ENCODE measurements at regions not wholly inside any gene's neighbourhood (a gene's known extent, or its start where the extent isn't known, plus 50 kb on each side); places are given as distances from the start of the nearest gene placed in this dataset.
"Not testable (repeated sequence)": the region's sequence is repeated elsewhere in the genome, so short reads cannot be mapped to it uniquely, and the experiment has no call there.

- not testable (repeated sequence) for DNase-seq (ENCODE audit: low read depth)
These were observed 158.0 kb downstream of the KLRB1 start for GRCh38 chr12:9449657-9450126.

- no peak for DNase-seq (ENCODE audit: low read depth)
These were observed 158.5 kb downstream of the KLRB1 start for GRCh38 chr12:9449181-9449580.

- not testable (repeated sequence) for DNase-seq (ENCODE audit: low read depth)
These were observed 159.1 kb downstream of the KLRB1 start for GRCh38 chr12:9448648-9449047.

GRCh38 chr12:9447791-9448614 lies 159.7 kb downstream of the KLRB1 start:
- DNase-seq (ENCODE audit: low read depth), result peak; percentile 62

GRCh38 chr12:9446883-9447761 lies 160.6 kb downstream of the KLRB1 start:
- DNase-seq (ENCODE audit: low read depth), result not testable (repeated sequence)

- DNase-seq (ENCODE audit: low read depth), result not testable (repeated sequence)
These were observed 167.3 kb downstream of the KLRB1 start for GRCh38 chr12:9440428-9440827.

- DNase-seq (ENCODE audit: low read depth), result not testable (repeated sequence)
These were observed 172.0 kb downstream of the KLRB1 start for GRCh38 chr12:9435682-9436081.

GRCh38 chr12:9430385-9430784 lies 177.3 kb downstream of the KLRB1 start:
- not testable (repeated sequence) for DNase-seq (ENCODE audit: low read depth)

GRCh38 chr12:9428856-9429255 lies 178.9 kb downstream of the KLRB1 start:
- DNase-seq (ENCODE audit: low read depth), result not testable (repeated sequence)

- not testable (repeated sequence) for DNase-seq (ENCODE audit: low read depth)
These were observed 182.3 kb downstream of the KLRB1 start for GRCh38 chr12:9425429-9425828.

GRCh38 chr12:9424175-9424740 lies 183.5 kb downstream of the KLRB1 start:
- not testable (repeated sequence) for DNase-seq (ENCODE audit: low read depth)

- not testable (repeated sequence) for DNase-seq (ENCODE audit: low read depth)
These were observed 185.0 kb downstream of the KLRB1 start for GRCh38 chr12:9422689-9423088.

GRCh38 chr12:9421520-9422086 lies 186.1 kb downstream of the KLRB1 start:
- DNase-seq (ENCODE audit: low read depth), result not testable (repeated sequence)

GRCh38 chr12:9420817-9421519 lies 186.7 kb downstream of the KLRB1 start:
- DNase-seq (ENCODE audit: low read depth), result not testable (repeated sequence)

- DNase-seq (ENCODE audit: low read depth), result not testable (repeated sequence)
These were observed 189.1 kb downstream of the KLRB1 start for GRCh38 chr12:9418669-9419041.

GRCh38 chr12:9417947-9418668 lies 189.6 kb downstream of the KLRB1 start:
- DNase-seq (ENCODE audit: low read depth), result not testable (repeated sequence)

GRCh38 chr12:9417341-9417740 lies 190.4 kb downstream of the KLRB1 start:
- DNase-seq (ENCODE audit: low read depth), result not testable (repeated sequence)

- DNase-seq (ENCODE audit: low read depth), result not testable (repeated sequence)
These were observed 191.4 kb downstream of the KLRB1 start for GRCh38 chr12:9416346-9416745.

- DNase-seq (ENCODE audit: low read depth), result not testable (repeated sequence)
These were observed 191.8 kb downstream of the KLRB1 start for GRCh38 chr12:9415898-9416297.

- DNase-seq (ENCODE audit: low read depth), result not testable (repeated sequence)
These were observed 193.9 kb downstream of the KLRB1 start for GRCh38 chr12:9413862-9414261.

GRCh38 chr12:9412459-9412858 lies 195.3 kb downstream of the KLRB1 start:
- DNase-seq (ENCODE audit: low read depth), result not testable (repeated sequence)
